Neutrophil (primary cell): ENCODE measurements at regions not wholly inside any gene's neighbourhood (a gene's known extent, or its start where the extent isn't known, plus 50 kb on each side); places are given as distances from the start of the nearest gene placed in this dataset.

Experiments used
- H3K27ac ChIP-seq: fragments of 200-600 bp; sonication (generic); 2 replicates; pipeline ENCODE4 v1.5.1; 2016; ENCODE audit warnings: mild to moderate bottlenecking, moderate library complexity
- H3K27me3 ChIP-seq: fragments of 200-600 bp; sonication (generic); 2 replicates; pipeline ENCODE4 v1.6.0; 2016; ENCODE audit warnings: mild to moderate bottlenecking
- H3K36me3 ChIP-seq: fragments of 200-600 bp; sonication (generic); 2 replicates; pipeline ENCODE4 v1.5.1; 2017
- H3K4me1 ChIP-seq, 2 experiments: fragments of 200-600 bp in 1 of 2; sonication (generic) in 1 of 2; 1 replicate in 1 of 2; 2 replicates in 1 of 2; pipeline versions ENCODE4 v1.5.1 to v1.6.1; 2013 to 2016; ENCODE audit warnings: low read depth in 1 of 2, low read length in 1 of 2, mild to moderate bottlenecking in 1 of 2, moderate library complexity in 1 of 2; ENCODE audit not compliant: control insufficient read depth in 1 of 2, insufficient read depth in 1 of 2
- H3K4me3 ChIP-seq, 2 experiments: fragments of 200-600 bp in 1 of 2; sonication (generic) in 1 of 2; 1 replicate in 1 of 2; 2 replicates in 1 of 2; pipeline ENCODE4 v1.5.1; 2013 to 2016; ENCODE audit warnings: low read depth in 1 of 2, low read length in 1 of 2, mild to moderate bottlenecking in 1 of 2, moderate library complexity in 1 of 2
- H3K9me3 ChIP-seq: fragments of 200-600 bp; sonication (generic); 2 replicates; pipeline ENCODE4 v1.5.1; 2016
- CTCF ChIP-seq: fragments of 200-600 bp; sonication (generic); IDR thresholded peaks from 2 replicates; pipeline ENCODE4 v1.5.1; 2016; ENCODE audit warnings: antibody characterized with exemption

GRCh38 chr19:29378126-29378525 is 147.7 kb upstream of the VSTM2B start:
- no peaks in the 10 kb centered on the region for H3K4me1 ChIP-seq
- TF ChIP-seq CTCF = no peak

DNA sequence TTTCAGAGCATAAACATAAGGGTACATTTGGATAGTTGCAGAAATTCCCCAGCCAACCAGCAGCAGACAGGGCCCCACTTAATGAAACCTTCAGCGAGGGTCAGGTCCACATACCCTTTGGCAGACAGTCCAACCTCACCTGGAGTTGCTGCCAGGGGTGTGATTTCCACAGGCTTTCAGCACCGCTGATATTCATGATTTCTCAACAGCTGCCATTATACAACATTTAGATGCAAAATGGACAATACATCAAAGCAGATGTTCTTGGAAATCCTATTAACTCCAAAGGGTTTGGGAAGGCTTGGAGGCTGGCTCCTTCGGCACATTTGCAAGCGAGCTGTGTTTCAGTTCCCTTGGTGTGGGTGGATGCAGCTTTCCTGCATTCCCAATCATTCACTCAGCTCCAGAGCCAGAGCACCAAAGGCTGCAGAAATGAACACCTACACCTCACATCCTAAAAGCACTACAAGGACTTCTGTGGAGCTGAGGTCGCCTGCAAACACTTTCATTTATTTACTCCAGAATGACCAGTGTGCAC is 147.2 kb upstream of the VSTM2B start:
- H3K4me3 ChIP-seq = no peak overlapping the region
- no peaks in the 10 kb centered on the region for H3K36me3 ChIP-seq
- no peaks in the 10 kb centered on the region for H3K9me3 ChIP-seq
- no peak overlapping the region for H3K27ac ChIP-seq
- H3K4me1 ChIP-seq = no peaks in the 10 kb centered on the region
- H3K27me3 ChIP-seq = peaks cover 27% of the 10 kb centered on the region
- TF ChIP-seq CTCF = no peak

More at GRCh38 chr19:29378126-29378525, 147.7 kb upstream of the VSTM2B start:
- no peak overlapping the region for H3K27ac ChIP-seq
- no peaks in the 10 kb centered on the region for H3K9me3 ChIP-seq
- peaks cover 27% of the 10 kb centered on the region for H3K27me3 ChIP-seq
- H3K4me3 ChIP-seq = no peak overlapping the region
- H3K36me3 ChIP-seq = no peaks in the 10 kb centered on the region

- peaks cover 27% of the 10 kb centered on the region for H3K27me3 ChIP-seq
- H3K4me1 ChIP-seq = no peaks in the 10 kb centered on the region
- H3K9me3 ChIP-seq = no peaks in the 10 kb centered on the region
- no peaks in the 10 kb centered on the region for H3K36me3 ChIP-seq
- H3K4me3 ChIP-seq = no peak overlapping the region
- TF ChIP-seq CTCF = no peak
- H3K27ac ChIP-seq = no peak overlapping the region
Observed at GRCh38 chr19:29379257-29380021, 146.4 kb upstream of the VSTM2B start.

- Histone ChIP-seq H3K36me3 (no peaks in the 10 kb centered on the region), H3K4me3 (no peak overlapping the region), H3K4me1 (no peaks in the 10 kb centered on the region), H3K27me3 (peaks cover 27% of the 10 kb centered on the region), H3K9me3 (no peaks in the 10 kb centered on the region), H3K27ac (no peak overlapping the region)
- no peak for TF ChIP-seq CTCF
Observed at GRCh38 chr19:29380581-29380980, 145.2 kb upstream of the VSTM2B start.

GRCh38 chr19:29381353-29382203 is 144.2 kb upstream of the VSTM2B start:
- TF ChIP-seq CTCF = no peak
- peaks cover 27% of the 10 kb centered on the region for H3K27me3 ChIP-seq

More at GRCh38 chr19:29381353-29382203, 144.2 kb upstream of the VSTM2B start:
- H3K9me3 ChIP-seq = no peaks in the 10 kb centered on the region
- H3K36me3 ChIP-seq = no peaks in the 10 kb centered on the region
- no peak overlapping the region for H3K27ac ChIP-seq
- H3K4me3 ChIP-seq = no peak overlapping the region
- H3K4me1 ChIP-seq = no peaks in the 10 kb centered on the region
